DOHH2 (cell line): ENCODE measurements at regions not wholly inside any gene's neighbourhood (a gene's known extent, or its start where the extent isn't known, plus 50 kb on each side); places are given as distances from the start of the nearest gene placed in this dataset.

Experiments
- CTCF ChIP-seq: fragments of 200-600 bp; sonication (generic); IDR thresholded peaks from one replicate; pipeline ENCODE4 v1.5.1; 2014; ENCODE audit warnings: antibody characterized with exemption, mild to moderate bottlenecking, low read depth, low read length; ENCODE audit not compliant: poor library complexity, severe bottlenecking
- EZH2phosphoT487 ChIP-seq: fragments of 200-600 bp; sonication (generic); IDR thresholded peaks from 2 replicates; pipeline ENCODE4 v1.6.1; 2017; ENCODE audit warnings: borderline replicate concordance, mild to moderate bottlenecking, antibody characterized with exemption, low read length, moderate library complexity, mixed read lengths

- TF ChIP-seq CTCF (no peak), EZH2phosphoT487 (no peak)
Measured at GRCh38 chr5:141757402-141757801, 75.4 kb upstream of the ARAP3 start.
